ENCODE measurements at regions not wholly inside any gene's neighbourhood (a gene's known extent, or its start where the extent isn't known, plus 50 kb on each side); places are given as distances from the start of the nearest gene placed in this dataset.
A peak's percentile ranks its signal among the peaks of the same experiment; 100 is the strongest.

DNA sequence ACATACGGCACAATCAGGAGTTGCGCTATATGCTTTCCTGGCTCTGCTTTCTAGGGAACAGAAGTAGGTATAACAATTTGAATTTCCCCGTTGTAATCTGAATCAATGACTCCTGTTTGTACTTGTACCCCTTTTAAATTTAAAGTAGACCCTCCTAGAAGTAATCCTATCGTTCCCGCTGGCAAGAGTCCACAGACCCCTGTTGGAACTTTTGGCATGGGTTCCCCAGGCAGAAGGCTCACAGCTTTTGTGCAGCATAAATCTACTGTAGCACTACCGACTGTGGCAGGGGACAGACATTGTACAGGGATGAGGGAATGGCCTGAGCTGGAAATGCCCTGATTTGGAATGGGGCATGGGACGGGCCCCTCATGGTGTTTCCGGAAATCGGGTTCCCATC, 705.2 kb downstream of the LRFN5 start:
- peaks cover 3% of the 10 kb centered on the region for H3K36me3 ChIP-seq (ENCODE audit: insufficient read depth)
- Mint-ChIP-seq H3K4me3 (no peak overlapping the region), H3K36me3 (ENCODE audit: low read depth) (peaks cover 45% of the 10 kb centered on the region), H3K4me1 (peaks cover 4% of the 10 kb centered on the region; the same call in 2 of the 3 replicates), H3K27ac (no peak overlapping the region), H3K27me3 (ENCODE audit: insufficient read depth, low read depth, poor library complexity) (peaks cover 2% of the 10 kb centered on the region), H3K9me3 (peaks cover 54% of the 10 kb centered on the region)
- H3F3A ChIP-seq (replicated peaks; ENCODE audit: low read depth) = no peaks in the 10 kb centered on the region
- no peak overlapping the region for H3K27ac ChIP-seq (ENCODE audit: low read depth)
- no peaks in the 10 kb centered on the region; the same call in 1 of the 2 replicates for H3K4me1 ChIP-seq (ENCODE audit: insufficient read depth)
- no peaks in the 10 kb centered on the region for H3K9me2 ChIP-seq (ENCODE audit: insufficient read depth)
- ATAC-seq = no peak
- TF ChIP-seq, protein P1, sequence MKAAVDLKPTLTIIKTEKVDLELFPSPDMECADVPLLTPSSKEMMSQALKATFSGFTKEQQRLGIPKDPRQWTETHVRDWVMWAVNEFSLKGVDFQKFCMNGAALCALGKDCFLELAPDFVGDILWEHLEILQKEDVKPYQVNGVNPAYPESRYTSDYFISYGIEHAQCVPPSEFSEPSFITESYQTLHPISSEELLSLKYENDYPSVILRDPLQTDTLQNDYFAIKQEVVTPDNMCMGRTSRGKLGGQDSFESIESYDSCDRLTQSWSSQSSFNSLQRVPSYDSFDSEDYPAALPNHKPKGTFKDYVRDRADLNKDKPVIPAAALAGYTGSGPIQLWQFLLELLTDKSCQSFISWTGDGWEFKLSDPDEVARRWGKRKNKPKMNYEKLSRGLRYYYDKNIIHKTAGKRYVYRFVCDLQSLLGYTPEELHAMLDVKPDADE (IDR thresholded peaks at IDR 0.05) = no peak
- no peak overlapping the region for H3K4me3 ChIP-seq
- H3K4me2 ChIP-seq = no peak overlapping the region
- no peak overlapping the region for H2AFZ ChIP-seq
- H3K79me2 ChIP-seq (replicated peaks; ENCODE audit: insufficient read depth) = no peaks in the 10 kb centered on the region
- H4K20me1 ChIP-seq (replicated peaks; ENCODE audit: insufficient read depth) = no peaks in the 10 kb centered on the region
- no peak for DNase-seq (ENCODE audit: low spot score)
- H3K27me3 ChIP-seq (ENCODE audit: insufficient read depth) = no peaks in the 10 kb centered on the region

DNA sequence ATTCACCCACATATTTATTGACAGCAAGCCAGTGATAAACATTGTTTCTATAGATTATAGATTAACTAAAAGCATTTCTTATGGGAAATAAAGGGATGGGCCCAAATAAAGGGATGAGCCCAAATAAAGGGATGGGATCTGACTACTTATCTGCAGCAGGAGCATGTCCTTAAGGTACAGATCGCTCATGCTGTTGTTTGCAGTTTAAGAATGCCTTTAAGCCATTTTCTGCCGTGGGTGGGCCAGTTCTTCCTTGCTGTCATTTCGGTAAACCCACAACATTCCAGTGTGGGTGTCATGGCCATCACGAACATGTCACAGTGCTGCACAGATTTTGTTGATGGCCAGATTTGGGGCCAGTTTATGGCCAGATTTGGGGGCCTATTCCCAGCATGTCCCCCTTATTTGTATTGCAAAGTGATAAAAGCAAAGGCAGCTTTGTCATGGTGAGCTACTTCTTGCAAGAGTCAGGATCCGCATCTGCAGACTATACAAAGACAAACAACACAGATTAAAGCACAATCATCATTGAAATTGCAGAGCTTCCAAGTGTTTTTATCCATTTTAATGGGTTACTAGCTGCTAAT, 700.7 kb downstream of the LRFN5 start:
- Histone ChIP-seq H3K27me3 (ENCODE audit: insufficient read depth) (no peaks in the 10 kb centered on the region), H2AFZ (no peak overlapping the region), H3K4me3 (no peak overlapping the region), H3K27ac (ENCODE audit: low read depth) (no peak overlapping the region), H3K36me3 (ENCODE audit: insufficient read depth) (peaks cover 14% of the 10 kb centered on the region), H4K20me1 (replicated peaks; ENCODE audit: insufficient read depth) (no peaks in the 10 kb centered on the region), H3K9me2 (ENCODE audit: insufficient read depth) (no peaks in the 10 kb centered on the region), H3F3A (replicated peaks; ENCODE audit: low read depth) (no peaks in the 10 kb centered on the region), H3K4me1 (ENCODE audit: insufficient read depth) (no peaks in the 10 kb centered on the region), H3K4me2 (no peak overlapping the region), H3K79me2 (replicated peaks; ENCODE audit: insufficient read depth) (no peaks in the 10 kb centered on the region)
- no peak for ATAC-seq
- Mint-ChIP-seq H3K27me3 (ENCODE audit: insufficient read depth, low read depth, poor library complexity) (peaks cover 2% of the 10 kb centered on the region), H3K36me3 (ENCODE audit: low read depth) (peaks cover 37% of the 10 kb centered on the region), H3K27ac (no peak overlapping the region), H3K9me3 (peaks cover 57% of the 10 kb centered on the region), H3K4me1 (no peaks in the 10 kb centered on the region), H3K4me3 (no peak overlapping the region)
- DNase-seq (ENCODE audit: low spot score) = peak; percentile 2
- TF ChIP-seq, protein P2, sequence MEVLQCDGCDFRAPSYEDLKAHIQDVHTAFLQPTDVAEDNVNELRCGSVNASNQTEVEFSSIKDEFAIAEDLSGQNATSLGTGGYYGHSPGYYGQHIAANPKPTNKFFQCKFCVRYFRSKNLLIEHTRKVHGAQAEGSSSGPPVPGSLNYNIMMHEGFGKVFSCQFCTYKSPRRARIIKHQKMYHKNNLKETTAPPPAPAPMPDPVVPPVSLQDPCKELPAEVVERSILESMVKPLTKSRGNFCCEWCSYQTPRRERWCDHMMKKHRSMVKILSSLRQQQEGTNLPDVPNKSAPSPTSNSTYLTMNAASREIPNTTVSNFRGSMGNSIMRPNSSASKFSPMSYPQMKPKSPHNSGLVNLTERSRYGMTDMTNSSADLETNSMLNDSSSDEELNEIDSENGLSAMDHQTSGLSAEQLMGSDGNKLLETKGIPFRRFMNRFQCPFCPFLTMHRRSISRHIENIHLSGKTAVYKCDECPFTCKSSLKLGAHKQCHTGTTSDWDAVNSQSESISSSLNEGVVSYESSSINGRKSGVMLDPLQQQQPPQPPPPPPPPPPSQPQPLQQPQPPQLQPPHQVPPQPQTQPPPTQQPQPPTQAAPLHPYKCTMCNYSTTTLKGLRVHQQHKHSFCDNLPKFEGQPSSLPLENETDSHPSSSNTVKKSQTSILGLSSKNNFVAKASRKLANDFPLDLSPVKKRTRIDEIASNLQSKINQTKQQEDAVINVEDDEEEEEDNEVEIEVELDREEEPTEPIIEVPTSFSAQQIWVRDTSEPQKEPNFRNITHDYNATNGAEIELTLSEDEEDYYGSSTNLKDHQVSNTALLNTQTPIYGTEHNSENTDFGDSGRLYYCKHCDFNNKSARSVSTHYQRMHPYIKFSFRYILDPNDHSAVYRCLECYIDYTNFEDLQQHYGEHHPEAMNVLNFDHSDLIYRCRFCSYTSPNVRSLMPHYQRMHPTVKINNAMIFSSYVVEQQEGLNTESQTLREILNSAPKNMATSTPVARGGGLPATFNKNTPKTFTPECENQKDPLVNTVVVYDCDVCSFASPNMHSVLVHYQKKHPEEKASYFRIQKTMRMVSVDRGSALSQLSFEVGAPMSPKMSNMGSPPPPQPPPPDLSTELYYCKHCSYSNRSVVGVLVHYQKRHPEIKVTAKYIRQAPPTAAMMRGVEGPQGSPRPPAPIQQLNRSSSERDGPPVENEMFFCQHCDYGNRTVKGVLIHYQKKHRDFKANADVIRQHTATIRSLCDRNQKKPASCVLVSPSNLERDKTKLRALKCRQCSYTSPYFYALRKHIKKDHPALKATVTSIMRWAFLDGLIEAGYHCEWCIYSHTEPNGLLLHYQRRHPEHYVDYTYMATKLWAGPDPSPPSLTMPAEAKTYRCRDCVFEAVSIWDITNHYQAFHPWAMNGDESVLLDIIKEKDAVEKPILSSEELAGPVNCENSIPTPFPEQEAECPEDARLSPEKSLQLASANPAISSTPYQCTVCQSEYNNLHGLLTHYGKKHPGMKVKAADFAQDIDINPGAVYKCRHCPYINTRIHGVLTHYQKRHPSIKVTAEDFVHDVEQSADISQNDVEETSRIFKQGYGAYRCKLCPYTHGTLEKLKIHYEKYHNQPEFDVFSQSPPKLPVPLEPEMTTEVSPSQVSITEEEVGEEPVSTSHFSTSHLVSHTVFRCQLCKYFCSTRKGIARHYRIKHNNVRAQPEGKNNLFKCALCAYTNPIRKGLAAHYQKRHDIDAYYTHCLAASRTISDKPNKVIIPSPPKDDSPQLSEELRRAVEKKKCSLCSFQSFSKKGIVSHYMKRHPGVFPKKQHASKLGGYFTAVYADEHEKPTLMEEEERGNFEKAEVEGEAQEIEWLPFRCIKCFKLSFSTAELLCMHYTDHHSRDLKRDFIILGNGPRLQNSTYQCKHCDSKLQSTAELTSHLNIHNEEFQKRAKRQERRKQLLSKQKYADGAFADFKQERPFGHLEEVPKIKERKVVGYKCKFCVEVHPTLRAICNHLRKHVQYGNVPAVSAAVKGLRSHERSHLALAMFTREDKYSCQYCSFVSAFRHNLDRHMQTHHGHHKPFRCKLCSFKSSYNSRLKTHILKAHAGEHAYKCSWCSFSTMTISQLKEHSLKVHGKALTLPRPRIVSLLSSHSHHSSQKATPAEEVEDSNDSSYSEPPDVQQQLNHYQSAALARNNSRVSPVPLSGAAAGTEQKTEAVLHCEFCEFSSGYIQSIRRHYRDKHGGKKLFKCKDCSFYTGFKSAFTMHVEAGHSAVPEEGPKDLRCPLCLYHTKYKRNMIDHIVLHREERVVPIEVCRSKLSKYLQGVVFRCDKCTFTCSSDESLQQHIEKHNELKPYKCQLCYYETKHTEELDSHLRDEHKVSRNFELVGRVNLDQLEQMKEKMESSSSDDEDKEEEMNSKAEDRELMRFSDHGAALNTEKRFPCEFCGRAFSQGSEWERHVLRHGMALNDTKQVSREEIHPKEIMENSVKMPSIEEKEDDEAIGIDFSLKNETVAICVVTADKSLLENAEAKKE (CRISPR knock-in tag; IDR thresholded peaks at IDR 0.05) = no peak
- TF ChIP-seq ZNF331 (CRISPR knock-in tag; IDR thresholded peaks at IDR 0.05; ENCODE audit: low read depth) (no peak), JUNB (IDR thresholded peaks at IDR 0.05; ENCODE audit: unreplicated experiment) (no peak), EZH2 (IDR thresholded peaks at IDR 0.05; ENCODE audit: low read depth, unreplicated experiment) (no peak), EZH2phosphoT487 (IDR thresholded peaks at IDR 0.05; ENCODE audit: unreplicated experiment) (no peak), NANOG (IDR thresholded peaks at IDR 0.05; ENCODE audit: borderline replicate concordance) (no peak)
- TF ChIP-seq, protein P3, sequence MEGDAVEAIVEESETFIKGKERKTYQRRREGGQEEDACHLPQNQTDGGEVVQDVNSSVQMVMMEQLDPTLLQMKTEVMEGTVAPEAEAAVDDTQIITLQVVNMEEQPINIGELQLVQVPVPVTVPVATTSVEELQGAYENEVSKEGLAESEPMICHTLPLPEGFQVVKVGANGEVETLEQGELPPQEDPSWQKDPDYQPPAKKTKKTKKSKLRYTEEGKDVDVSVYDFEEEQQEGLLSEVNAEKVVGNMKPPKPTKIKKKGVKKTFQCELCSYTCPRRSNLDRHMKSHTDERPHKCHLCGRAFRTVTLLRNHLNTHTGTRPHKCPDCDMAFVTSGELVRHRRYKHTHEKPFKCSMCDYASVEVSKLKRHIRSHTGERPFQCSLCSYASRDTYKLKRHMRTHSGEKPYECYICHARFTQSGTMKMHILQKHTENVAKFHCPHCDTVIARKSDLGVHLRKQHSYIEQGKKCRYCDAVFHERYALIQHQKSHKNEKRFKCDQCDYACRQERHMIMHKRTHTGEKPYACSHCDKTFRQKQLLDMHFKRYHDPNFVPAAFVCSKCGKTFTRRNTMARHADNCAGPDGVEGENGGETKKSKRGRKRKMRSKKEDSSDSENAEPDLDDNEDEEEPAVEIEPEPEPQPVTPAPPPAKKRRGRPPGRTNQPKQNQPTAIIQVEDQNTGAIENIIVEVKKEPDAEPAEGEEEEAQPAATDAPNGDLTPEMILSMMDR (conservative IDR thresholded peaks at IDR 0.05; ENCODE audit: low read depth in 2 of 2) = no peak
- TF ChIP-seq, protein P4, sequence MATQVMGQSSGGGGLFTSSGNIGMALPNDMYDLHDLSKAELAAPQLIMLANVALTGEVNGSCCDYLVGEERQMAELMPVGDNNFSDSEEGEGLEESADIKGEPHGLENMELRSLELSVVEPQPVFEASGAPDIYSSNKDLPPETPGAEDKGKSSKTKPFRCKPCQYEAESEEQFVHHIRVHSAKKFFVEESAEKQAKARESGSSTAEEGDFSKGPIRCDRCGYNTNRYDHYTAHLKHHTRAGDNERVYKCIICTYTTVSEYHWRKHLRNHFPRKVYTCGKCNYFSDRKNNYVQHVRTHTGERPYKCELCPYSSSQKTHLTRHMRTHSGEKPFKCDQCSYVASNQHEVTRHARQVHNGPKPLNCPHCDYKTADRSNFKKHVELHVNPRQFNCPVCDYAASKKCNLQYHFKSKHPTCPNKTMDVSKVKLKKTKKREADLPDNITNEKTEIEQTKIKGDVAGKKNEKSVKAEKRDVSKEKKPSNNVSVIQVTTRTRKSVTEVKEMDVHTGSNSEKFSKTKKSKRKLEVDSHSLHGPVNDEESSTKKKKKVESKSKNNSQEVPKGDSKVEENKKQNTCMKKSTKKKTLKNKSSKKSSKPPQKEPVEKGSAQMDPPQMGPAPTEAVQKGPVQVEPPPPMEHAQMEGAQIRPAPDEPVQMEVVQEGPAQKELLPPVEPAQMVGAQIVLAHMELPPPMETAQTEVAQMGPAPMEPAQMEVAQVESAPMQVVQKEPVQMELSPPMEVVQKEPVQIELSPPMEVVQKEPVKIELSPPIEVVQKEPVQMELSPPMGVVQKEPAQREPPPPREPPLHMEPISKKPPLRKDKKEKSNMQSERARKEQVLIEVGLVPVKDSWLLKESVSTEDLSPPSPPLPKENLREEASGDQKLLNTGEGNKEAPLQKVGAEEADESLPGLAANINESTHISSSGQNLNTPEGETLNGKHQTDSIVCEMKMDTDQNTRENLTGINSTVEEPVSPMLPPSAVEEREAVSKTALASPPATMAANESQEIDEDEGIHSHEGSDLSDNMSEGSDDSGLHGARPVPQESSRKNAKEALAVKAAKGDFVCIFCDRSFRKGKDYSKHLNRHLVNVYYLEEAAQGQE (IDR thresholded peaks at IDR 0.05; ENCODE audit: unreplicated experiment) = no peak

Measured in GM23338 (cell line).